ENCODE measurements at regions not wholly inside any gene's neighbourhood (a gene's known extent, or its start where the extent isn't known, plus 50 kb on each side); places are given as distances from the start of the nearest gene placed in this dataset.
"Not testable (repeated sequence)": the region's sequence is repeated elsewhere in the genome, so short reads cannot be mapped to it uniquely, and the experiment has no call there.

GRCh38 chr7:113012862-113013261 lies 73.8 kb downstream of the GPR85 start:
- not testable (repeated sequence) for TF ChIP-seq POLR2A, POLR2AphosphoS5, EP300 (IDR thresholded peaks at IDR 0.05)
- TF ChIP-seq, protein P1, sequence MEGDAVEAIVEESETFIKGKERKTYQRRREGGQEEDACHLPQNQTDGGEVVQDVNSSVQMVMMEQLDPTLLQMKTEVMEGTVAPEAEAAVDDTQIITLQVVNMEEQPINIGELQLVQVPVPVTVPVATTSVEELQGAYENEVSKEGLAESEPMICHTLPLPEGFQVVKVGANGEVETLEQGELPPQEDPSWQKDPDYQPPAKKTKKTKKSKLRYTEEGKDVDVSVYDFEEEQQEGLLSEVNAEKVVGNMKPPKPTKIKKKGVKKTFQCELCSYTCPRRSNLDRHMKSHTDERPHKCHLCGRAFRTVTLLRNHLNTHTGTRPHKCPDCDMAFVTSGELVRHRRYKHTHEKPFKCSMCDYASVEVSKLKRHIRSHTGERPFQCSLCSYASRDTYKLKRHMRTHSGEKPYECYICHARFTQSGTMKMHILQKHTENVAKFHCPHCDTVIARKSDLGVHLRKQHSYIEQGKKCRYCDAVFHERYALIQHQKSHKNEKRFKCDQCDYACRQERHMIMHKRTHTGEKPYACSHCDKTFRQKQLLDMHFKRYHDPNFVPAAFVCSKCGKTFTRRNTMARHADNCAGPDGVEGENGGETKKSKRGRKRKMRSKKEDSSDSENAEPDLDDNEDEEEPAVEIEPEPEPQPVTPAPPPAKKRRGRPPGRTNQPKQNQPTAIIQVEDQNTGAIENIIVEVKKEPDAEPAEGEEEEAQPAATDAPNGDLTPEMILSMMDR (IDR thresholded peaks at IDR 0.05) = not testable (repeated sequence)

All from stomach (tissue), 4 donors.